DMS53 treated with DMSO at 0.1 percent for 48 hours (cell line): ENCODE measurements at regions not wholly inside any gene's neighbourhood (a gene's known extent, or its start where the extent isn't known, plus 50 kb on each side); places are given as distances from the start of the nearest gene placed in this dataset.

ENCODE experiments used
- DNase-seq: peaks from one replicate; lab custom pipeline; 2025; ENCODE audit not compliant: unreplicated experiment; lab: John Stamatoyannopoulos, UW

GRCh38 chr20:39216195-39216594 is 254.1 kb downstream of the DHX35 start:
- no peak for DNase-seq

- no peak for DNase-seq
Measured at GRCh38 chr20:39214828-39215227, 252.7 kb downstream of the DHX35 start.

DNA sequence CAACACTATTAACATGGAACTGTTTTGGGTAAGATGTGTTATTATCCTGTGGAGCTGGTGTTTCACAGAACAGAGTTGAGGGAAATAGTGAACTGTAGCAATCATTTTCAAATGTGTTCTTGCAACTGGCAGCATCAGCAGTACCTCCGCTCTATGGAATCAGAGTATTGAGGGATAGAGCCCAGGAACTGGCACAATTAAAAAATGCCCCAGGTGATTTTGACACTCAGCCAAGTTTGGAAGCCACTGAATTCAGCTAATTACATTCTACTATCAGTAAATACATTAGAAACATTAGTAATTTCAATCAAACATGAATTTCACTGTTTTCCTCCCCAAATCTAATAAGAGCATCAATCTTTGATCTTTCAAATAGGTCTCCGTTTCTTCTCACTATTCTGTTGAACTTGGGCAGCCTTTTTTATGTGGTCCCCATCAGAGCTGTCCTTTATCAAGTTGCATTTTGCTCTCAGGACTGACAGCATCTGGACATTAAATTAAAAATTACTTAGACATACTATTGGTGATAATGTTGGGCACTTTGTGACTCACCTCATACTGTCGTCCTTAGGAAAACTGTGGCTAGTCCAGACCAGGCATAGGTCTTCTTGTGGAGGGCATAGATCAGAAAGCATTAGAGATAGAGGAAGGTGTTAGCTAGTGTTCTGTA is 251.5 kb downstream of the DHX35 start:
- DNase-seq = no peak

DNA sequence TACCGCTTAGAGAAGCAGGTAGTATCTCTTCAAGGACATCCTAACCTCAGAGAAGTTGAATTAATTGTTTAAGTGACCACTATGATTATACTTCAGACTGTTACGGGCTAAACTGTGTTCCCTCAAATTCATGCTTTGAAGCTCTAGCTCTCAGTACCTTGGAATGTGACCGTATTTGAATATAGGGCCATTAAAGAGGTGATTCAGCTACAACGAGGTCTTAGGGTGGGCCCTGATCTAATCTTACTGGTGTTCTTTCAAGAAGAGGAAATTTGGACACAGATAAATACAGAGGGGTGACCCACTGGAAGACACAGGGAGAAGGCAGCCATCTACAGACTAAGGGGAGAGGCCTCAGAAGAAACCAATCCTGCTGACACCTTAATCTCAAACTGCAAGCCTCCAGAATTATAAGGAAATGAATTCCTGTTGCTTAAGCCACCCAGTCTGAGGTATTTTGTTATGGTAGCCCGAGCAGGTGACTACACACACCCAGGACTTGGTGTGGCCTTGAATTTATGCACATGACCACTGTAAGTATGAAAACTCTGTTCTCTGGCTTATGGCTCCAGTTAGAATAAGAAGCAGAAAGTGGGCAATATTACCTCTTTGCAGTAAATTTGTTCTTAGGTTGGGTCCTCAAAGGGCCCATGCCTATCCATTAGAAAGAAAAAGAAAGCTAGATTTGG is 249.1 kb downstream of the DHX35 start:
- DNase-seq = no peak

DNA sequence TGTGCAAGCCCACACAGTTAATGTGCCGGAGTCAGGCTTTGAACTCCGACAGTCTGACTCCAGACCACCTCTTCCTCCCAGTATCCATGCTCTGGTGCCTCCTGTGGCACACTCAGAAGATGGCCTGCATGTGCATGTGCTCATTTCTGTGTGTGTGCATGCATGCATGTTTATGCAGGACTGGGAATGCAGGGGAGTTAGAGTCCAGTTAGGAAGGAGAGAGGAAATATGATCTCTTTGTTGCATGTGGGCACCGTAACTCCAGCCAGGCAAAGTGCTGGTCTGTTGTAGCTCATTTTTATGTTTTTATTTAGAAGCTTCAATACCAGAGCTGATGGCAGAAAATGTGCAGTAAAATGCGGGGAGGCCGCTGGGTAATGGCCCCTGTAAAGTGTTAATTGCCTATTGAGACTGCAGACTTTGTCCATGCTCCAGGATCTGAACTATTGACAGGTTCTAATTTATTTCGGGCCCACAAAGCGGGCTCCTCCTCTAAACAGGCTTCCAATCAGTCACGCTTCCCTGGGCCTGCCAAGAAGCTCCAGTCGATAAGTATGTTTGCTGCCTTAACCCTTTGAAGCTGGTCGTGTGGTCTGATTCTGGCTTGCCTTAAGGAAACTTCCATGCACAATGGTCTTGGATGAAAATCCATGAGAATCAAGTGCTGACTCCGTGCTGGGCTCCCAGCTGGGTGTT is 248.3 kb downstream of the DHX35 start:
- no peak for DNase-seq

DNA sequence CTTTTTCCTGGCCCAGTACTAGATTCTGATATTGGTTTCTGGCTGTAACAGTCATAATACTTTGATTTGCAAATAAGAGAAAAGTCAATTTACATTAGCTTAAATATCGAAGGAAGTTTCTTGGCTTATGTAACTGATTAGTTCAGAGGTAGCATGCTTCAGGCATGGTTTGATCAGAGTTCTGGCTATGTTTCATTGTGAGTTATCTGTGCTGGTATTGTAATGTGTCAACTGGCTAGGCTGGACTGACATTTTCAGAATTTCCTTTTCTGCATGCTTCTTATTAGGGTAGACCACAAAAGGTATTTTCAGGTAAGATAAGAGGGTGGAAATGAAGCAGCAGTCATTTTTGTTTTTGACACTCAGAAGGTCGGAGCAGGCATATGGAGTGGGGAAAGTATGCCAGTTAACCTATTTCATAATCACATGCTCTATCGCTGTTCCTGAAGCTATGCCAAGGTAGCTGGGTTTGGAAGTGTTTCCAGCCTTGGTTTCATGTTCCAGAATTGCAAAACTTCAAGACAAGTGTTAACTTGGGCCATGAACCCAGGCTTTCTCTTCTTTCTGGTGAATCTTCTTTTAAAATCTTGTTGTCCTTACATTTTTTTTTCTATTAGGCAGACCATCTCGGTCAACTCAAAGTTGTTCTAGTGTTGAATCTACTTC is 244.9 kb downstream of the DHX35 start:
- DNase-seq = no peak

GRCh38 chr20:39195582-39196021 is 233.5 kb downstream of the DHX35 start:
- DNase-seq = no peak

- no peak for DNase-seq
Measured at GRCh38 chr20:39190666-39191570, 228.8 kb downstream of the DHX35 start.

DNA sequence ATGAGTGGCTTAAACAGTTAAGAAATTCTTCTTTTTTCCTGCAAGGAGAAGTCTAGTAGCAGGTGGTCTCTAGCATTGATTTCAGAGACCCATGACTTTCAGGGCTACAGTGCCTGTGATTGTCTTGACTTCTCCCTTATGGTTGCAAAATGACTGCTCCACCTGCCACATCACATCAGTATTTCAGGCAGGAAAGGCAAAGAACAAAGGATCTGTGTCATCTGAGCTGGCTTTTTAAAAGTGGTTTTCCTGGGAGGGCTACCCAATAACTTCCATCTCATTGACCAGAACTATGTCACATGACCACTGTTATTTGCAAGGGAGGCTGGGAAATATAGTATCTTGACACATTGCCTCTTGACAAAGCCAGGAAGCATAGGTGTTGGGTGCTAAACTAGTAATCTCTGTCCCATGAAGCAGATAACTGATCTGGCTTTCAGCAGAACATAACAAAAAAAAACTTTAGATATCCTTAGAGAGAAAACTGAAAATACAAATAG is 226.2 kb downstream of the DHX35 start:
- no peak for DNase-seq

- no peak for DNase-seq
Measured at GRCh38 chr20:39181490-39181889, 219.3 kb downstream of the DHX35 start.

GRCh38 chr20:39176457-39176856 is 214.3 kb downstream of the DHX35 start:
- no peak for DNase-seq

GRCh38 chr20:39170896-39171463 is 208.8 kb downstream of the DHX35 start:
- no peak for DNase-seq

DNA sequence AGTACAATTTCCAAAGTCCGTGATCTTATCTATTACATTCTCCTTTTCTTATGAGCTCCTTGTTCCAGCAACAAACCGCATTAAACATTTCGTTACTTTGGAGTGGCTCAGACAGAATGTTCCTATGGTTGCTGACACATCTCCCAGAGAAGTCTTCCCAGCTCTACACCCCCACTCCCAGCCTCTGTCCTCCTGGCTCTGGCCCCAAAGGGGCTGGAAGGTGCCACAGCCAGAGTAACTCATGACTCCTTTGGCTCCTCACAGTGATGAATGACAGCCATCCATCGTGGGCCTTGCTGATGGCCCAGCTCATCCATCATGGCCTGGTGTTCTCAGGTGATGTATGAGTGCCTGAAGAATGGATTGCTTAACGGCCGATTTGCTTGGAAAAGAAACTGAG is 203.0 kb downstream of the DHX35 start:
- no peak for DNase-seq

- DNase-seq = no peak
Measured at GRCh38 chr20:39164642-39165041, 202.5 kb downstream of the DHX35 start.

- DNase-seq = no peak
Measured at GRCh38 chr20:39163993-39164392, 201.8 kb downstream of the DHX35 start.

DNA sequence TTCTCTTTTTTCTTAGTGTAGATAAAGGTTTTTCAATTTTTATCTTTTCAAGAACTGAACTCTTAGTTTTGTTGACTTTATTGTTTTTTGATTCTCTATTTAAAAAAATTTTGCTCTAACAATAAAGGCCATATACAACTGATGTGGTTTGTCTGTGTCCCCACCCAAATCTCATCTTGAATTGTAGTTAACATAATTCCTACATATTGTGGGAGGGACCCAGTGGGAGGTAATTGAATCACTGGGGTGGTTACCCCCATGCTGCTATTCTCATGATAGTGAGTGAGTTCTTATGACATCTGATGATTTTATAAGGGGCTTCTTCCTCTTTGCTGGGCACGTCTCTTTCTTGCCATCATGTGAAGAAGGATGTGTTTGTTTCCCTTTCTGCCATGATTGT is 199.8 kb downstream of the DHX35 start:
- DNase-seq = no peak

GRCh38 chr20:39155971-39156370 is 193.8 kb downstream of the DHX35 start:
- no peak for DNase-seq

- DNase-seq = no peak
Measured at GRCh38 chr20:39152742-39153141, 190.6 kb downstream of the DHX35 start.

DNA sequence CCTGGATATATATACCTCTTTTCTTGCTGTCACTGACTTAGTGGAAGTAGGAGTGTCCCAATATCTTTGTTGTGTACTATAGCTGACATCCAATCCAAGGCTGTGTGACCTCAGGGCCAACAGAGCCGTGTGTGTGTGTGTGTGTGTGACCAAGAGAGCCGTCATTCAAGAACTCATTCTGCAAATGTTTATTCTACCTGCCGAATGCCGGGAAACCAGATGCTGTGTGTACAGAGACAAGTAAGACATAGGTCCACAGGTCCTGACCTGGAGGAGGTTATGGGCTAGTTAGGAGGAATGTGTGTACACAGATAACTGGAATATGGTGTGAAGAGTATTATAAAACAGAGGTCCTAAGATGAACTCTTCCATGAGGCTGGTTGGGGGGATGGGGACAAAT is 190.0 kb downstream of the DHX35 start:
- DNase-seq = no peak

DNA sequence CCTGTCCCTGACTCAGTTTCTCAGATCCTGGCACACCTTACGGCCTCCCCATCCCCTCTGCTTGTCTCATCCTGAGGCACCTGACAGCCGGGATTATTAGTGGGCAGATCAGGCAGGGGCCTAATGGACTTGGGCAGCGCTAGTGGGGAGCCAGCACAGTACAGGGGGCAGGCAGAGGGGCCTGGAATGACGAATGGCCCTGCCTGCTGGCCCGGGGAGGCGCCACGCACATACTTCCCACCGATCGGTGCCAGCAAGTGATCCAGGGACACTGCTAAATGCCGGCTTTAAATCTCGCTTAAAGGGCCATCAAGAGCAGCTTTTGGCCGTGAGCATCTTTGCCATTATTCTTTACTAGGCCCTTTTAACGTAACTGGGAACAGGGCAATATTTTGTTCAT is 188.4 kb downstream of the DHX35 start:
- no peak for DNase-seq
